COLO829 (cell line): ENCODE measurements at regions not wholly inside any gene's neighbourhood (a gene's known extent, or its start where the extent isn't known, plus 50 kb on each side); places are given as distances from the start of the nearest gene placed in this dataset.

ENCODE experiments used
- DNase-seq: peaks from one replicate; pipeline ENCODE4 v3.0.0; 2012; ENCODE audit warnings: low spot score

GRCh38 chr10:52883996-52884871 is 111.7 kb upstream of the MBL2 start:
- DNase-seq = peak; percentile 31

DNA sequence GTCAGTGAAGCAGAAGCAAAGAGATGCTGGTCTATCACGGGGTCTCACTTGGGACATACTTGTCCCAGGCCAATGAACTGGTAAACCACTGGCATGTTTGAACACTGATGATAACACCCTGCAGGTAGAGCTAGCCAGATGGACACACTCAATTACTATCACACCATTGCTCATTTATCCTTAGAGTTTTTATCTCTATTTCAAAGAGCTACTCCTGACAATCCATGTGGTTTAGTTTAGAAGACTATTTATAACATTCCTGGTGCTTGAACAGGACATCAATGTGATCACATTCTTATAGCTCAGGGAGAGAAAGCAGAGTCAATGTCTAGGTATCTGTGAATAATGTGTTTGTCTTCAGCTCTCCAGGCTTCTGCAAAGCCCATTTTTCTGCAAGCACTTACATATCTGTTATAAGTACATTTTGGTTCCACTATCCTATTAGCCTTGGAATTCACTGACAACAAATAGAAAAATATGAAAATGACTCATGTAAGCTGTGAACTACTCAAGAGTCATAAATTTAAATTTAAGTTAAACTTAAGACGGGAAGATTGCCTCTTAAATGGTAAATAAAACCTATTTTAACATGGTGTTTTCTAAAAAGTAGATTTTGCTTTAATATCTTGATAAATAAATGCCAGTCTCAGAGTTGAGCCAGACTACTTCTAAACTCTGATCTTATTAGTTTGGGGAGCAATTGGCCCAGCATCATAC is 106.7 kb upstream of the MBL2 start:
- DNase-seq = no peak

GRCh38 chr10:52877451-52877850 is 104.9 kb upstream of the MBL2 start:
- DNase-seq = no peak

DNA sequence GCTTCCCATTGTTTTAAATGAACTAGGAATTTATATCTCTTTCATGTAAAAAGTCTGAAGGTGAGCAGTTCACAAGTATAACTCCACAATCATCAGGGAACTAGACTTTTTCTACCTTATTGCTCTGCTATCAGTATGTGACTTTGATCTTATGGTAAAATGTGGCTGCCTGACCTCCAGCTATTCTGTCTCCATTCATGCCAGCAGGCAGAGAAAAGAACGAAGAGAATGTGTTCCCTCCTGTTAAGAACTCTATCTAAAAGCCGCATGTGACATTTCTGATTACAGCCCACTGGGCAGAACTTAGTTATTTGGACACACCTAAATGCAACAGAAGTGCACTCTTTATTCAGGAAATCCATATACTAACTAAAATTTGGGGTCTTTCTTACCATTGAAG is 102.8 kb upstream of the MBL2 start:
- no peak for DNase-seq

GRCh38 chr10:52874581-52874980 is 102.0 kb upstream of the MBL2 start:
- DNase-seq = no peak

DNA sequence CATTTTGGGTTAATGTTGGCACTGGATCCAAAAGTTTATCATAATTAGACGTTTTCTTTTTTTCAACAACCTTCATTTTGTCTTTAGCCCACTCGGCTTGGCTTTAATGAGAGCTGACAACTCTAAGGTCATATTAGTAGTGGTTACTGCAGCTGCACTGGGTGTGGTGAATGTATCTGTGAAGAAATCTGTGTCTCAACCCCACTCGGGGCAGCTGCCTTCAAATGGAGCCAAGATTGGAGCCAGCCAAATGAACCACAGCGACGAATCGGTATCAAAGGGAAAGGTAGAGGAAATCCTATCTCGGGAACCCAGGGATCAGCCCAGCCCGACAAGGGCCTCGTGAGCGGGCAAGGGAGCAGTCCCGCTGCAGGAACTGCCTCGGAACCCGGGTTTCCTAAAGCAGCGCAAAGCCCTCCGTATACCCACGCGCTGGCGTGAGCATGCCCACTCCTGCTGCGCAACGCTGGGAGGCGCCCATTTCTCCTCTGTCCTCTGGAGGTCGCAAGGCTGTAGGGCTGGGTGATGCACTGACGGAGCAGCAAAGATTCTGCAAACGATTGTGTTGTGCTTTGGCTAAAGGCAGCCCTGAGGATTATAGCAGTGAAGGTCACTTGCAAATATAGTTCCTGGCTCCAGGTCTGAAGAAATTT is 98.7 kb upstream of the MBL2 start:
- DNase-seq = no peak

GRCh38 chr10:52870562-52870961 is 98.0 kb upstream of the MBL2 start:
- no peak for DNase-seq

DNA sequence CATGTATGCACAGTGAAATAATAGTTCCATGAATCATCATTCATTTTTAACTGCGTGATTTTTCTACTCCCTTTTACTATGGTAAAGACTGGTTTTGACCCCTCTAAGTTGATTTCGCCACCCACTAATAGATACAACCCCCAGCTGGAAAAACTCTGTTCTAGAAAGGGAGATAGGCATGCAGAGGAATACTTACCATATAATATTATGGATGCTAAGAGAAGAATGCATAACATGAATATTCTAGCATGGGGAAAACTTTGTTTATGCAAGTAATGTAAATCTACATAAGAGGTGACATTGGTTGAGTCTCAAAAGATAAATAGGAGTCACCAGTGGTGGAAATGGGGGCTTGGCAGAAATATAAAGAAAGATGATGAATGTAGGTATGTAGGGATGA is 97.3 kb upstream of the MBL2 start:
- no peak for DNase-seq

GRCh38 chr10:52865213-52865612 is 92.6 kb upstream of the MBL2 start:
- no peak for DNase-seq

DNA sequence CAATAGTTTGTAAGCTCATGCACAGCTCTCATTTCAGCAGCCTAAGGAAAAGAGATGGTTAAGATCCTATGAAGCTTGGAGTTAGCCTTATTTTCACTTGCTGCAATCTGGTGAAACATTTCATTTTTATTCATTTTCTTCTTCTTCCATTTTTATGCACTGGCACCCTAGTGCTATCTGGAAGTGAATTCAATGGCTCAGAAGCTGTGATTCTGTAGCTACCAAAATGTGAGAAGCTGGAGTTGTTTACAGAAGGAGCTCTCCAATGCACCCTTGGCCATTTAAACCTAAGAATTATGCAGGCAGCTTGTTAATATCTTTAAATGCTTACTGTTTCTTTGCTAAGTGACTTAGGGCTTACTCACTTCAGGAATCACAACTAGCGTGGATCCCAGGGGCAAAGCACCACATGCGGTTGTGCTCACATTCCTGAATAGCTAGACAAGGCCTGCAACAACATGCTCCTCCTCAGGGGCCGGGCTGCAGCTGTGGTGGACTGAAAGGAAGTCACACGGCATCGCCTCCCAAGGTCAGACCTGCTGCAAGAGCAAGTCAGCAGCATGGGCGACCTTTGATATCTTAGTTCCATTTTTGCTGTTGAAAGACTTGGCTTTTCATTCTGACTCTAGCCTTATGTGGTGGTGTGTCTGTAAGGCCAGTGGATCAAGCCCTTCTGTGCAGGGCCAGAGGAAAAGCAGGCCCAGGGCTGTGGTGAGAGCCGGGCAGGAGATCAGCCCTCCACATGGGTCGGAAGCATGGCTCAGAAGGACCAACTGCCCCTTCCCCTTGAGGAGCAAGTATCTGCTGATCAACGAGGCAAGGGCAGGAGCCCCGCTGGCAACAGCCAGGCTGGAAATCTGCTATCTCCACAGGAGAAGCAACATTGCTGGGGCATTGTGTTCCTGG is 91.9 kb upstream of the MBL2 start:
- DNase-seq = peak; percentile 19

DNA sequence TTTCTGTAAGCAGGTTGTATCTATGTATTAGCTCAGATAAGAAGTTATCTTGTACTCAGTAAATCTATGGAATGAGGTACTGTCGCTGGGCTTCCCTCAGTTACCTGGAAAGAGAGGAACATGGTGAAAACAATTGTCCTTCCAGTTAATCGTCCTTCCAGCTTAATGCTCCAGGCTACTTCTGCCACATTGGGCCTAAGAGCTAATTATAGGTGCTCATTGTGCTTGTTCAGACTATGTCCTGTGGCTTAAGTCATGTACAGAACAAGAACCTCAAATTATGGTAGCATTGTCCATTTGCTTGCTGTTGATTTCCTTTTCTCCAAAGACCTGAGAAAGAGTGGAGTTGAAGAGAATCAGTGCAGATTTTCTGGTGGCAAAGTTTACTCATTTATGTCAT is 86.1 kb upstream of the MBL2 start:
- no peak for DNase-seq

- no peak for DNase-seq
Measured at GRCh38 chr10:52855546-52856325, 83.2 kb upstream of the MBL2 start.

DNA sequence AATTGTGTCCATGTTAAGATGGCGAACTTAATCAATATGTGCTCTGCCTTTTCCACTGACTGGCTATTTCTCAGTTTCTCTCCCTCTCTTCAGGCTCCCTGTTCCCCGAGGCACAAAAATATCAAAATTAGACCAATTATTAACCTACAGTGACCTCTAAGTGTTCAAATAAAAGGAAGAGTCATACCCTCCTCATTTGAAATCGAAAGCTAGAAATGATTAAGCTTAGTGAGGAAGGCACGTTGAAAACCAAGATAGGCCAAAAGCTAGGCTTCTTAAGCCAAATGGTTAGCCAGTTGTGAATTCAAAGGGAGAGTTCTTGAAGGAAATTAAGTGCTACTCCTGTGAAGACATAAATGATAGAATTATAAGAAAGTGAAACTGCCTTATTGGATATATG is 81.1 kb upstream of the MBL2 start:
- DNase-seq = no peak

DNA sequence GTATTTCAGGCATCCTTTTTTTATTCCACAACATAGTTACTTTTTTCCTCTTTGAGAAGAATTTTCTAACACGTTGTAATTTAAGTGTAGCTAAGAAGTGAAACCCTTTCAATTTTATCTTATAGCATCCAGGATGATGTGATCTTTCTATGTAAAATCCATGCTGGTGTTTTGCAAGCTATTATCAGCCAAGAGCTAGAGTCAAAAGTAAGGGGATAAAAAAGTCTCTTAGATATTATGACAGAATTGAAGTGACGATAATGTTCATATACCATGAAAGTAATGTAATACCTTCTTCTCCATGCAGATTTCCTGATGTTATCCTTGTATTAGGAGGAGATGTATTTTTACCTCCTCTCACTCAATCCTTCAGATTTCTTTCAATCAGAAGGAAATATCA is 64.2 kb upstream of the MBL2 start:
- no peak for DNase-seq
